ACC112 (cell line): ENCODE measurements at regions not wholly inside any gene's neighbourhood (a gene's known extent, or its start where the extent isn't known, plus 50 kb on each side); places are given as distances from the start of the nearest gene placed in this dataset.

ENCODE experiments used
- H2AFZ ChIP-seq: fragments of 200-600 bp; sonication (generic); one replicate; pipeline ENCODE4 v1.6.0; 2017; ENCODE audit warnings: antibody characterized with exemption, low read length; ENCODE audit not compliant: unreplicated experiment
- H3K27ac ChIP-seq: fragments of 200-600 bp; sonication (generic); 2 replicates; pipeline ENCODE4 v1.5.1; 2014; ENCODE audit warnings: low read depth, mild to moderate bottlenecking, antibody characterized with exemption, low read length, moderate library complexity
- H3K27me3 ChIP-seq: fragments of 200-600 bp; sonication (generic); 2 replicates; pipeline ENCODE4 v1.6.1; 2014; ENCODE audit warnings: mild to moderate bottlenecking, antibody characterized with exemption, low read length, moderate library complexity, mixed read lengths; ENCODE audit not compliant: insufficient read depth
- H3K36me3 ChIP-seq: fragments of 200-600 bp; sonication (generic); 2 replicates; pipeline ENCODE4 v1.6.1; 2016; ENCODE audit warnings: mild to moderate bottlenecking, antibody characterized with exemption, low read length, moderate library complexity, mixed read lengths; ENCODE audit not compliant: insufficient read depth
- H3K4me1 ChIP-seq: fragments of 200-600 bp; sonication (generic); one replicate; pipeline ENCODE4 v1.6.1; 2016; ENCODE audit warnings: low read length, mixed read lengths; ENCODE audit not compliant: insufficient read depth, unreplicated experiment, control insufficient read depth
- H3K4me3 ChIP-seq: fragments of 200-600 bp; sonication (generic); 2 replicates; pipeline ENCODE4 v1.5.1; 2014; ENCODE audit warnings: mild to moderate bottlenecking, low read depth, low read length
- H3K79me2 ChIP-seq: fragments of 200-600 bp; sonication (generic); one replicate; pipeline ENCODE4 v1.6.0; 2016; ENCODE audit warnings: low read length; ENCODE audit not compliant: control insufficient read depth, unreplicated experiment, insufficient read depth

GRCh38 chr10:3411044-3411443, 238.5 kb upstream of the PITRM1 start:
- no peak overlapping the region for H3K27ac ChIP-seq
- H3K4me1 ChIP-seq, result no peaks in the 10 kb centered on the region
- no peak overlapping the region for H3K4me3 ChIP-seq
- no peak overlapping the region for H2AFZ ChIP-seq
- no peaks in the 10 kb centered on the region for H3K79me2 ChIP-seq
- H3K27me3 ChIP-seq, result no peaks in the 10 kb centered on the region
- no peaks in the 10 kb centered on the region for H3K36me3 ChIP-seq

- no peaks in the 10 kb centered on the region for H3K36me3 ChIP-seq
- no peaks in the 10 kb centered on the region for H3K4me1 ChIP-seq
- H3K27ac ChIP-seq, result no peak overlapping the region
- H3K27me3 ChIP-seq, result no peaks in the 10 kb centered on the region
- no peak overlapping the region for H2AFZ ChIP-seq
- H3K4me3 ChIP-seq, result no peak overlapping the region
- H3K79me2 ChIP-seq, result no peaks in the 10 kb centered on the region
These were observed 237.3 kb upstream of the PITRM1 start for GRCh38 chr10:3409928-3410327.

GRCh38 chr10:3408603-3409365, 236.2 kb upstream of the PITRM1 start:
- no peaks in the 10 kb centered on the region for H3K79me2 ChIP-seq
- no peak overlapping the region for H3K27ac ChIP-seq
- H3K4me3 ChIP-seq, result no peak overlapping the region
- no peaks in the 10 kb centered on the region for H3K27me3 ChIP-seq
- H3K4me1 ChIP-seq, result no peaks in the 10 kb centered on the region
- H3K36me3 ChIP-seq, result no peaks in the 10 kb centered on the region
- no peak overlapping the region for H2AFZ ChIP-seq

GRCh38 chr10:3407208-3407607, 234.6 kb upstream of the PITRM1 start:
- Histone ChIP-seq H3K4me1 (no peaks in the 10 kb centered on the region), H3K36me3 (no peaks in the 10 kb centered on the region), H3K4me3 (no peak overlapping the region), H2AFZ (no peak overlapping the region), H3K27ac (no peak overlapping the region), H3K79me2 (no peaks in the 10 kb centered on the region), H3K27me3 (no peaks in the 10 kb centered on the region)

GRCh38 chr10:3406556-3406955, 234.0 kb upstream of the PITRM1 start:
- Histone ChIP-seq H3K36me3 (no peaks in the 10 kb centered on the region), H2AFZ (no peak overlapping the region), H3K27ac (no peak overlapping the region), H3K4me1 (no peaks in the 10 kb centered on the region), H3K79me2 (no peaks in the 10 kb centered on the region), H3K4me3 (no peak overlapping the region), H3K27me3 (no peaks in the 10 kb centered on the region)

GRCh38 chr10:3404381-3404780, 231.8 kb upstream of the PITRM1 start:
- no peak overlapping the region for H2AFZ ChIP-seq
- no peaks in the 10 kb centered on the region for H3K79me2 ChIP-seq
- no peak overlapping the region for H3K27ac ChIP-seq
- H3K4me3 ChIP-seq, result no peak overlapping the region
- H3K4me1 ChIP-seq, result no peaks in the 10 kb centered on the region
- no peaks in the 10 kb centered on the region for H3K27me3 ChIP-seq
- H3K36me3 ChIP-seq, result no peaks in the 10 kb centered on the region

- Histone ChIP-seq H3K27me3 (no peaks in the 10 kb centered on the region), H2AFZ (no peak overlapping the region), H3K4me3 (no peak overlapping the region), H3K79me2 (no peaks in the 10 kb centered on the region), H3K4me1 (no peaks in the 10 kb centered on the region), H3K27ac (no peak overlapping the region), H3K36me3 (no peaks in the 10 kb centered on the region)
These were observed 229.7 kb upstream of the PITRM1 start for GRCh38 chr10:3402187-3402751.

- no peak overlapping the region for H3K4me3 ChIP-seq
- no peak overlapping the region for H2AFZ ChIP-seq
- no peaks in the 10 kb centered on the region for H3K36me3 ChIP-seq
- no peaks in the 10 kb centered on the region for H3K79me2 ChIP-seq
- H3K4me1 ChIP-seq, result no peaks in the 10 kb centered on the region
- no peak overlapping the region for H3K27ac ChIP-seq
- H3K27me3 ChIP-seq, result no peaks in the 10 kb centered on the region
These were observed 228.9 kb upstream of the PITRM1 start for GRCh38 chr10:3401491-3401938.

- H3K36me3 ChIP-seq, result no peaks in the 10 kb centered on the region
- H2AFZ ChIP-seq, result no peak overlapping the region
- no peak overlapping the region for H3K4me3 ChIP-seq
- no peaks in the 10 kb centered on the region for H3K27me3 ChIP-seq
- H3K27ac ChIP-seq, result no peak overlapping the region
- H3K4me1 ChIP-seq, result no peaks in the 10 kb centered on the region
- no peaks in the 10 kb centered on the region for H3K79me2 ChIP-seq
These were observed 227.8 kb upstream of the PITRM1 start for GRCh38 chr10:3400348-3400747.

GRCh38 chr10:3399756-3400155, 227.2 kb upstream of the PITRM1 start:
- H3K4me1 ChIP-seq, result no peaks in the 10 kb centered on the region
- no peak overlapping the region for H3K4me3 ChIP-seq
- no peak overlapping the region for H3K27ac ChIP-seq
- H3K79me2 ChIP-seq, result no peaks in the 10 kb centered on the region
- H2AFZ ChIP-seq, result no peak overlapping the region
- no peaks in the 10 kb centered on the region for H3K36me3 ChIP-seq
- no peaks in the 10 kb centered on the region for H3K27me3 ChIP-seq
